Prostate gland (tissue), 2 donors: ENCODE measurements at regions not wholly inside any gene's neighbourhood (a gene's known extent, or its start where the extent isn't known, plus 50 kb on each side); places are given as distances from the start of the nearest gene placed in this dataset.

Experiments used
- CTCF ChIP-seq, 4 experiments: fragments of 200-600 bp in 2 of 4; fragments of 450-650 bp in 2 of 4; sonication (generic) in 2 of 4; IDR thresholded peaks; 1 replicate in 3 of 4; 2 replicates in 1 of 4; pipeline ENCODE4 v1.5.1; 2016 to 2019; ENCODE audit warnings: antibody characterized with exemption in 4 of 4, mild to moderate bottlenecking in 2 of 4, moderate library complexity in 2 of 4
- POLR2A ChIP-seq: fragments of 450-650 bp; IDR thresholded peaks from one replicate; pipeline ENCODE4 v1.6.1; 2016; ENCODE audit warnings: antibody characterized with exemption, mild to moderate bottlenecking
- POLR2AphosphoS5 ChIP-seq: sonication (generic); formaldehyde crosslinking; IDR thresholded peaks from one replicate; pipeline ENCODE4 v1.6.1; 2017; ENCODE audit warnings: antibody characterized with exemption

- no peak for TF ChIP-seq CTCF (IDR thresholded peaks at IDR 0.05)
- no peak for TF ChIP-seq POLR2AphosphoS5
- TF ChIP-seq POLR2A, result no peak
These were observed 216.0 kb upstream of the NFIA start for GRCh38 chr1:60866226-60866900.
